Activated CD4-positive, alpha-beta T cell treated with anti-CD3 and anti-CD28 coated beads, Interleukin-2, Interleukin-6, amounts not matched to agents 100 ng/mL and 50 ng/mL, durations not matched to agents 16 hours and 8 hours (primary cell): ENCODE measurements at regions not wholly inside any gene's neighbourhood (a gene's known extent, or its start where the extent isn't known, plus 50 kb on each side); places are given as distances from the start of the nearest gene placed in this dataset.
"Not testable (repeated sequence)": the region's sequence is repeated elsewhere in the genome, so short reads cannot be mapped to it uniquely, and the experiment has no call there.

Source experiments
- DNase-seq: peaks from one replicate; pipeline ENCODE4 v3.0.0-alpha.2; 2020

DNA sequence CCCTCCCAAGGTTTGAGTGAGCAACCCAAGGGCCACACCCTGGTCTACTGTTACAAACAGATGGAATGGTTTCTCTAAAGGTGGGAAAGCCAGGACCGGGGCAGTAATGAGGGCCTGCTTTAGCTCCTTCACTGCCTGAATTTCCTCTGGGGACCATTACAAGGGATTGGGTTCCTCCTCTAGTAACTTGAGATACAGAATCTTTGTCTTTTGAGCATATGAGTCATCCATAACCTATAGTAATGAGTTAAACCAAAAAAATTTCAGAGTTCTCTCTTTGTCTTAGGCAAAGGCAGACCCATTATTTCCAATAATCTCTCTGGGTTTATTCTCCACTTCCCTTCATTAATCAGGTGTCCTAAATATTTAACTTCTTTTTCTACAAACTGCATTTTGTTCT lies 618.8 kb downstream of the HINT1 start:
- DNase-seq: no peak

- no peak for DNase-seq
Measured at GRCh38 chr5:130545291-130545690, 619.8 kb downstream of the HINT1 start.

DNA sequence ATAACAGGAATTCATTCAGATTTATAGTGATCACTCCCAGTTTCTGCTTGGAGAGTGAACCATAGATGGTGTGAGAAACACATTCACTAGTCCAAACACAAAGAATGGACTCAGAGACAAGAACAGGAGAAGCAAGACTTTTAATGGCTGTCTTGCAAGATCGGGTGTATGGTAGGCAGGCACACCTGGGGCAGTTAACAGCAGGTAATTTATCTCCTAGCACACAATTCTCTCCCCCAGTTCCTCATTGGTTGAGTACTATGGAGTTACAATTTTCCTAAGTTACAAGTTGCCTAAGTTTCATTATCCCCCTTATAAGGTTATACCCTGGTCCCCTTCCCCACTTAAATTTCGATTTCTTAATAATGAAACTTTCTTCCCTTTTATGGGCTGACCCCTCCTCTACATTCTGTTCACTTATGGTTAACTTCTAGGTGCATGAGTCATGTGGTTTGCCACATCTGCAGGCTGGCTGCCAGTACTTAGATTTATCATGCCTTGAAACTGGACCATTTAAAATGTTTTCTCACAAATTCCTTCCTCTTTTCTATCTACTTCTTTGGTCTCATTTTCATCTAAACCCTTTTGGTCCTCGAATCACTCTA lies 623.3 kb downstream of the HINT1 start:
- DNase-seq: peak; percentile 8

- no peak for DNase-seq
Measured at GRCh38 chr5:130536691-130537090, 628.4 kb downstream of the HINT1 start.

DNA sequence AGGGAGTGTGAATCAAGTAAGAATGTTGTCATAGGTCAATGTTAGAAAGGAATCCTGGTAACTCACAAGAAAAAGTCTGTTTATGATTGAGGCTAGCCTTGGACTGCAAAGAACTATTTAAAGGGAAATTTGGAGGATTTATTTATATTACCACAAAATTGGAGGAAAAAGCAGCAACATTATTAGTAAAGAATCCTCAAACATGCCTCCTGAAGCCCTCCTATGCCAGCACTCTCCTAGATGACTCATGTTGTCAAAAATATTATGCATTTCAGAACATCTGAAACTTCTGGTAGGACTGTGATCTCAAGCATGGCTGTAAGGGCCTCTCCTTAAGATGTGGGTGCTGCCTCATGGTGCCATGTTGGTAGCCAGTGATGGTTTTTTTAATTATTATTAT lies 628.5 kb downstream of the CHSY3 start:
- no peak for DNase-seq

GRCh38 chr5:130529511-130530485 lies 625.5 kb downstream of the CHSY3 start:
- no peak for DNase-seq

- no peak for DNase-seq
Measured at GRCh38 chr5:130529111-130529510, 624.8 kb downstream of the CHSY3 start.

GRCh38 chr5:130528474-130528873 lies 624.2 kb downstream of the CHSY3 start:
- no peak for DNase-seq

DNA sequence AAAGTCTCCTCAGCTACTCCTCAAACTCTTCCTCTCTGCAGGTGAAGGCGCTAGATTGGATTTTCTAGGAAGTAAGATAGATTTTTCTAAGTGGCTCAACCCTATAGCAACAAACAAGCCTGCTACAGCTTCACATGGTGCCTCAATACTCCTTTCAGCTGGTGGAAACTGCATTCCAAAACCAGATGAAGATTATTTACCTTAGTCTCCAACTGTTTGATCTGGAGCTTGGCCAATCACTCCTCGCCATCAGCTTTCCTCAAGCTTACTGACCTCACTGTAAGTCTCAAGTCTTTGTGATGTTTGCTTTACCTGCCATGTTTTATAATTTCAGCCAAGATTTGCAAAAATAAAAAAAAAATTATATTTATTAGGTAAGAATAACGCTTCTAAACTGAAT lies 622.4 kb downstream of the CHSY3 start:
- DNase-seq: no peak

- DNase-seq: no peak
Measured at GRCh38 chr5:130520211-130520610, 615.9 kb downstream of the CHSY3 start.

- no peak for DNase-seq
Measured at GRCh38 chr5:130514984-130515690, 610.9 kb downstream of the CHSY3 start.

DNA sequence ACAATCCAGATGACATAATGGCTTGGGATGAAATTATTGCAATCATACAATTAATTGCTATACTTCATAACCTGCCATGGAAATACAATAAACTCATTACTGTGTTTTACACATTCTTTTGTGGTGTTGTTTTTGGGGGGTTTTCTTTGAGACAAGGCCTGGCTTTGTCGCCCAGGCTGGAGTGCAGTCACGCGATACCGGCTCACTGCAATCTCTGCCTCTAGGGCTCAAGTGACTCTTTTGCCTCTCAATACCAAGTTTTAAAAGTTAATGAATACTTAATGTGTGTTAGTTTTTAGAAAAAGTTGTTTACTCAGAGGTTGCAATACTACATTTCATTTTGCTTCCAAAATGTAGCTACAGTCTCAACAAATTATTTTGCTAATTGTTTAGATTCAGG lies 598.4 kb downstream of the CHSY3 start:
- DNase-seq: no peak

DNA sequence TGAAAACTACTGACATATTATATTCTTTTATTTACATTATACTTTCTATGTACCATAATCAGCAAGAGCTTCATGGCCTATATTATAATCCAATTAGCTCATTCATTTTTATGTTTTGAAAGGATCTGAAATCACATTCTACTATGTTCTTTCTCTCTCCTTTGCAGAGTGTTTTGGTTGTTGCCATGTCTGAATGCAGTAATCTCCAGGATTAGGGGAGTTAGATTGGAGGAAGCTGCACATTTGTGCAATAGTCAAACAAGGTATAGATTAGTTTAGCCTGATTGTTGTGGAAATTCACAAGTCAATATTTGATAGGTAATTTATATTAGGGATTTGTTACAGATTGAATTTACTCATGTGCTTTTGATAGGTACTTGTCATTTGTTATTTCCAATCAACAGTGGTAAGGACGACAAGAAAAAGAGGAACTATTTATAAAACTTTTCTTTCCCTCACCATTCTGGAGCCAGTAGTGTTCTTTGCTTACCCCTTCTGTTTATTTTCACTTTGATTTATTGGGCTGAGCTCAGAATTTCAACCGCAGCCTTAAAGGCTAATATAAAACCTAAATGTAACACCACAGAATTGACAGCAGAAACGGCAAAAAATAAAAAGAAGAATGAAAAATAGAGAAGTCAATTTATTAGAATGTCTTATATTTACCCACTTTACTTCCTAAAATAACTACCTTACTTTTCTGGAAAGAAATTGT lies 597.0 kb downstream of the CHSY3 start:
- DNase-seq: no peak

DNA sequence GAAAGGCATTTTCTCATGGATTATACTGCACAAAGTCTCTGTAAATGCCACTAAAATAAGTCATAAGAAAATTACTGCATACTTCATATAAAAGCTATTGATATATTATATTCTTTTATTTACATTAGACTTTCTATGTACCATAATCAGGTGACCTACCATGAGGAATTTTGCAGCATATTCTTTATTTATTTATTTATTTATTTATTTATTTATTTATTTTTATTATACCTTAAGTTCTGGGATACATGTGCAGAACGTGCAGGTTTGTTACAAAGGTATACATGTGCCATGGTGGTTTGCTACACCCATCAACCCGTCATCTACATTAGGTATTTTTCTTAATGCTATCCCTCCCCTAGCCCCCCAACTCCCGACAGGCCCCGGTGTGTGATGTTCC lies 596.2 kb downstream of the CHSY3 start:
- DNase-seq: not testable (repeated sequence)

DNA sequence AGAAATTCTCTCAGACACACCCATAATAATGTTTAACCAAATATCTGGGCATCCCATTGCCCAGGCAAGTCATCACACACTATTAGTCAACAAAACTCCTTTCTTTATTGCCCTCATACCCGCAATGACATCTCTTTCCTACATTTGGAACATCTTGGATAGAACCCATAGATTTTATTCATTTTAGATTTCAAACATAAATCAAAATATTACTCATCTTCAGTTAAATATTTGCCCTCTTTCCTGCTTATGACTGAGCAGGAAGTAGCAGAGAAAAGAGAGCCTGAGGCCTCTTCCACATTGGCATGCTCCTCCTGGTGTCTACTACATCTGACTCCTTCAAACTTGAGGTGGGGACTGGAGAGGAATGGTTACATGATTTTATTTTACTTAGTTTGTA lies 592.0 kb downstream of the CHSY3 start:
- no peak for DNase-seq

GRCh38 chr5:130488252-130488651 lies 584.0 kb downstream of the CHSY3 start:
- no peak for DNase-seq

- DNase-seq: no peak
Measured at GRCh38 chr5:130479045-130479804, 575.0 kb downstream of the CHSY3 start.

- no peak for DNase-seq
Measured at GRCh38 chr5:130476325-130476724, 572.1 kb downstream of the CHSY3 start.

DNA sequence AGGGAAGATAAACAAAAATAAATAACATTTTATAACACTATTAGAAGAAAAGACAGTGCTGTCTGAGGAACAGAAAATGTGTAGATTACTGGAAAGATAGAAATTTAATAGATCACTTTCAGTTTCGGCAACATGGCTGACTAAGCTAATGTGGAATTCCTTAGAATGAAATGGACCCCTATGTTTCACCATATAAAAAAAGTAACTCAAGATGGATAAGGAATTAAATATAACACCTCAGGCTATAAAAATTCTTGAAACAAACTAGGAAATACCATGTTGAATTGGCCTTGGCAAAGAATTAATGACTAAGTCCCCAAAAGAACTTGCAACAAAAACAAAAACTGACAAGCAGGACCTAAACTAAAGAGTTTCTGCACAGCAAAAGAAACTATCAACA lies 558.3 kb downstream of the CHSY3 start:
- no peak for DNase-seq

DNA sequence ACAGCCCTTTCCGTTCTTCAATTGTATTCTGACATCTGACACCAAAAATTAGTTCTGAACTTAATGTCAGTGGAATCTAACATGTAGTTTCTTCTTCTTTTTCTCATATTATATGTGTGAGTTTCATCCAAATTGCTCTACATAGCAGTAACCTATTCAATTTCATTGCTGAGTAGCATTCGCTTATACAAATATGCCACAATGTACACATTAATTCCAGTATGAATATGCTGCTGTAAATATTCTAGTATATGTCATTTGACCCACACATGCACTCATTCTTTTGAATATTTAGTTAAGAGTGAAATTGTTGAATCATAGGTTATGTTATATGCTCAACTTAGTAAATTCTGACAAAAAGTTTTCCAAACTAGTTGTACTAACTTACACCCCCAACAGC lies 550.9 kb downstream of the CHSY3 start:
- no peak for DNase-seq

- no peak for DNase-seq
Measured at GRCh38 chr5:130452744-130453143, 548.5 kb downstream of the CHSY3 start.

GRCh38 chr5:130436430-130436829 lies 532.2 kb downstream of the CHSY3 start:
- DNase-seq: no peak
